PFSK-1 (cell line): ENCODE measurements at regions not wholly inside any gene's neighbourhood (a gene's known extent, or its start where the extent isn't known, plus 50 kb on each side); places are given as distances from the start of the nearest gene placed in this dataset.

ENCODE experiments used
- POLR2AphosphoS5 ChIP-seq: IDR thresholded peaks from 2 replicates; pipeline ENCODE4 v1.6.1; 2012; ENCODE audit warnings: low read depth, mild to moderate bottlenecking, control low read depth, low read length, moderate library complexity
- SIN3A ChIP-seq: IDR thresholded peaks from 2 replicates; pipeline ENCODE4 v1.6.1; 2012; ENCODE audit warnings: mild to moderate bottlenecking, low read length, moderate library complexity, borderline replicate concordance; ENCODE audit not compliant: insufficient read depth
- TAF1 ChIP-seq: IDR thresholded peaks from 2 replicates; pipeline ENCODE4 v1.6.1; 2012; ENCODE audit warnings: low read length, control low read depth, borderline replicate concordance; ENCODE audit not compliant: insufficient read depth
- TF ChIP-seq, protein P1 (sequence below), 2 experiments: IDR thresholded peaks; 2 replicates each; pipeline versions ENCODE4 v1.6.1 to v1.8.0; 2011 to 2012; ENCODE audit warnings: low read depth in 2 of 2, low read length in 2 of 2, control low read depth in 1 of 2, inconsistent platforms in 1 of 2, mild to moderate bottlenecking in 1 of 2, moderate library complexity in 1 of 2; ENCODE audit not compliant: insufficient read depth in 1 of 2

GRCh38 chr12:28053564-28053963, 81.0 kb upstream of the PTHLH start:
- TF ChIP-seq POLR2AphosphoS5 (no peak), TAF1 (no peak), SIN3A (no peak)
- TF ChIP-seq, protein P1, sequence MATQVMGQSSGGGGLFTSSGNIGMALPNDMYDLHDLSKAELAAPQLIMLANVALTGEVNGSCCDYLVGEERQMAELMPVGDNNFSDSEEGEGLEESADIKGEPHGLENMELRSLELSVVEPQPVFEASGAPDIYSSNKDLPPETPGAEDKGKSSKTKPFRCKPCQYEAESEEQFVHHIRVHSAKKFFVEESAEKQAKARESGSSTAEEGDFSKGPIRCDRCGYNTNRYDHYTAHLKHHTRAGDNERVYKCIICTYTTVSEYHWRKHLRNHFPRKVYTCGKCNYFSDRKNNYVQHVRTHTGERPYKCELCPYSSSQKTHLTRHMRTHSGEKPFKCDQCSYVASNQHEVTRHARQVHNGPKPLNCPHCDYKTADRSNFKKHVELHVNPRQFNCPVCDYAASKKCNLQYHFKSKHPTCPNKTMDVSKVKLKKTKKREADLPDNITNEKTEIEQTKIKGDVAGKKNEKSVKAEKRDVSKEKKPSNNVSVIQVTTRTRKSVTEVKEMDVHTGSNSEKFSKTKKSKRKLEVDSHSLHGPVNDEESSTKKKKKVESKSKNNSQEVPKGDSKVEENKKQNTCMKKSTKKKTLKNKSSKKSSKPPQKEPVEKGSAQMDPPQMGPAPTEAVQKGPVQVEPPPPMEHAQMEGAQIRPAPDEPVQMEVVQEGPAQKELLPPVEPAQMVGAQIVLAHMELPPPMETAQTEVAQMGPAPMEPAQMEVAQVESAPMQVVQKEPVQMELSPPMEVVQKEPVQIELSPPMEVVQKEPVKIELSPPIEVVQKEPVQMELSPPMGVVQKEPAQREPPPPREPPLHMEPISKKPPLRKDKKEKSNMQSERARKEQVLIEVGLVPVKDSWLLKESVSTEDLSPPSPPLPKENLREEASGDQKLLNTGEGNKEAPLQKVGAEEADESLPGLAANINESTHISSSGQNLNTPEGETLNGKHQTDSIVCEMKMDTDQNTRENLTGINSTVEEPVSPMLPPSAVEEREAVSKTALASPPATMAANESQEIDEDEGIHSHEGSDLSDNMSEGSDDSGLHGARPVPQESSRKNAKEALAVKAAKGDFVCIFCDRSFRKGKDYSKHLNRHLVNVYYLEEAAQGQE (IDR thresholded peaks at IDR 0.05; ENCODE audit: insufficient read depth in 1 of 2, low read depth in 2 of 2, low read length in 2 of 2) = no peak
